Fibroblast of lung (primary cell): ENCODE measurements at regions not wholly inside any gene's neighbourhood (a gene's known extent, or its start where the extent isn't known, plus 50 kb on each side); places are given as distances from the start of the nearest gene placed in this dataset.
A peak's percentile ranks its signal among the peaks of the same experiment; 100 is the strongest.

ENCODE experiments used
- DNase-seq, 2 donors: peaks; one replicate each; pipeline versions ENCODE4 v3.0.0 to v3.0.0-alpha.2; 2010; ENCODE audit warnings: low read depth in 2 of 2
- H2AFZ ChIP-seq: 2 replicates; pipeline ENCODE4 v1.5.1; 2012; ENCODE audit warnings: low read length, control low read depth, inconsistent platforms
- H3K27ac ChIP-seq: 2 replicates; pipeline ENCODE4 v1.5.1; 2011; ENCODE audit warnings: low read length, control low read depth; ENCODE audit not compliant: insufficient read depth
- H3K27me3 ChIP-seq: 2 replicates; pipeline ENCODE4 v1.5.1; 2011; ENCODE audit warnings: mild to moderate bottlenecking, low read length; ENCODE audit not compliant: control insufficient read depth, insufficient read depth
- H3K36me3 ChIP-seq: 2 replicates; pipeline ENCODE4 v1.5.1; 2011; ENCODE audit warnings: low read length; ENCODE audit not compliant: control insufficient read depth, insufficient read depth
- H3K4me1 ChIP-seq: 2 replicates; pipeline ENCODE4 v1.5.1; 2011; ENCODE audit warnings: low read length; ENCODE audit not compliant: control insufficient read depth, insufficient read depth; ENCODE audit errors: extremely low read depth
- H3K4me2 ChIP-seq: 2 replicates; pipeline ENCODE4 v1.5.1; 2011; ENCODE audit warnings: low read length, control low read depth; ENCODE audit not compliant: insufficient read depth; ENCODE audit errors: extremely low read depth
- H3K4me3 ChIP-seq, 4 experiments: fragments of 200-600 bp in 1 of 4; sonication (generic) in 1 of 4; replicated peaks in 1 of 4; 2 replicates each; pipeline ENCODE4 v1.5.1; 2011 to 2016; ENCODE audit warnings: low read length in 4 of 4, low read depth in 3 of 4, mild to moderate bottlenecking in 3 of 4, control low read depth in 2 of 4, inconsistent platforms in 1 of 4, mixed read lengths in 1 of 4; ENCODE audit not compliant: insufficient read depth in 1 of 4; ENCODE audit errors: control extremely low read depth in 1 of 4
- H3K79me2 ChIP-seq: 2 replicates; pipeline ENCODE4 v1.5.1; 2012; ENCODE audit warnings: mild to moderate bottlenecking, low read length, inconsistent platforms; ENCODE audit not compliant: control insufficient read depth, insufficient read depth
- H3K9ac ChIP-seq: 2 replicates; pipeline ENCODE4 v1.5.1; 2011; ENCODE audit warnings: mild to moderate bottlenecking, low read length, control low read depth; ENCODE audit not compliant: insufficient read depth
- H3K9me3 ChIP-seq: 2 replicates; pipeline ENCODE4 v1.5.1; 2012; ENCODE audit warnings: low read depth, low read length; ENCODE audit not compliant: control insufficient read depth, insufficient read depth
- H4K20me1 ChIP-seq: 2 replicates; pipeline ENCODE4 v1.5.1; 2011; ENCODE audit warnings: low read length; ENCODE audit not compliant: control insufficient read depth, insufficient read depth; ENCODE audit errors: extremely low read depth
- EZH2 ChIP-seq: IDR thresholded peaks from 2 replicates; pipeline ENCODE4 v1.5.1; 2012; ENCODE audit warnings: low read length, control low read depth, mild to moderate bottlenecking; ENCODE audit errors: missing control alignments
- TF ChIP-seq, protein P1 (sequence below), 2 donors: IDR thresholded peaks in 1 of 2; conservative IDR thresholded peaks in 1 of 2; 1 replicate in 1 of 2; 2 replicates in 1 of 2; pipeline ENCODE4 v1.5.1; 2011 to 2012; ENCODE audit warnings: low read length in 2 of 2, control low read depth in 1 of 2, inconsistent platforms in 1 of 2, low read depth in 1 of 2, mild to moderate bottlenecking in 1 of 2

GRCh38 chr18:71324356-71324755 lies 1035.5 kb downstream of the SOCS6 start:
- H2AFZ ChIP-seq, result no peak overlapping the region
- H3K9me3 ChIP-seq, result no peaks in the 10 kb centered on the region
- TF ChIP-seq, protein P1, sequence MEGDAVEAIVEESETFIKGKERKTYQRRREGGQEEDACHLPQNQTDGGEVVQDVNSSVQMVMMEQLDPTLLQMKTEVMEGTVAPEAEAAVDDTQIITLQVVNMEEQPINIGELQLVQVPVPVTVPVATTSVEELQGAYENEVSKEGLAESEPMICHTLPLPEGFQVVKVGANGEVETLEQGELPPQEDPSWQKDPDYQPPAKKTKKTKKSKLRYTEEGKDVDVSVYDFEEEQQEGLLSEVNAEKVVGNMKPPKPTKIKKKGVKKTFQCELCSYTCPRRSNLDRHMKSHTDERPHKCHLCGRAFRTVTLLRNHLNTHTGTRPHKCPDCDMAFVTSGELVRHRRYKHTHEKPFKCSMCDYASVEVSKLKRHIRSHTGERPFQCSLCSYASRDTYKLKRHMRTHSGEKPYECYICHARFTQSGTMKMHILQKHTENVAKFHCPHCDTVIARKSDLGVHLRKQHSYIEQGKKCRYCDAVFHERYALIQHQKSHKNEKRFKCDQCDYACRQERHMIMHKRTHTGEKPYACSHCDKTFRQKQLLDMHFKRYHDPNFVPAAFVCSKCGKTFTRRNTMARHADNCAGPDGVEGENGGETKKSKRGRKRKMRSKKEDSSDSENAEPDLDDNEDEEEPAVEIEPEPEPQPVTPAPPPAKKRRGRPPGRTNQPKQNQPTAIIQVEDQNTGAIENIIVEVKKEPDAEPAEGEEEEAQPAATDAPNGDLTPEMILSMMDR (conservative IDR thresholded peaks at IDR 0.05 in 1 of 2, IDR thresholded peaks at IDR 0.05 in 1 of 2; ENCODE audit: low read depth in 1 of 2, low read length in 2 of 2), result no peak
- no peak for TF ChIP-seq EZH2
- no peak overlapping the region for H3K4me2 ChIP-seq
- no peaks in the 10 kb centered on the region for H3K27me3 ChIP-seq
- no peaks in the 10 kb centered on the region for H4K20me1 ChIP-seq
- H3K79me2 ChIP-seq, result no peaks in the 10 kb centered on the region
- no peak for DNase-seq
- H3K4me3 ChIP-seq, result no peak overlapping the region
- no peaks in the 10 kb centered on the region for H3K36me3 ChIP-seq
- H3K27ac ChIP-seq, result no peak overlapping the region
- H3K4me1 ChIP-seq, result no peaks in the 10 kb centered on the region
- no peak overlapping the region for H3K9ac ChIP-seq

- Histone ChIP-seq H3K9me3 (no peaks in the 10 kb centered on the region), H3K27me3 (no peaks in the 10 kb centered on the region), H3K27ac (no peak overlapping the region), H3K4me3 (no peak overlapping the region), H3K4me2 (no peak overlapping the region), H3K79me2 (no peaks in the 10 kb centered on the region), H3K4me1 (no peaks in the 10 kb centered on the region), H4K20me1 (no peaks in the 10 kb centered on the region), H3K36me3 (no peaks in the 10 kb centered on the region), H2AFZ (no peak overlapping the region), H3K9ac (no peak overlapping the region)
- TF ChIP-seq, protein P1 (conservative IDR thresholded peaks at IDR 0.05 in 1 of 2, IDR thresholded peaks at IDR 0.05 in 1 of 2; ENCODE audit: low read depth in 1 of 2, low read length in 2 of 2), result no peak
- no peak for TF ChIP-seq EZH2
- peak in 1 of 2 donors; percentile 6 for DNase-seq
Observed at GRCh38 chr18:71322201-71322600, 1033.4 kb downstream of the SOCS6 start.

GRCh38 chr18:71321319-71321718 lies 1032.5 kb downstream of the SOCS6 start:
- Histone ChIP-seq H3K79me2 (no peaks in the 10 kb centered on the region), H3K4me3 (no peak overlapping the region), H4K20me1 (no peaks in the 10 kb centered on the region), H3K27ac (no peak overlapping the region), H3K36me3 (no peaks in the 10 kb centered on the region), H3K9ac (no peak overlapping the region), H3K27me3 (no peaks in the 10 kb centered on the region), H3K4me2 (no peak overlapping the region), H3K9me3 (no peaks in the 10 kb centered on the region), H2AFZ (no peak overlapping the region), H3K4me1 (no peaks in the 10 kb centered on the region)
- no peak for DNase-seq
- no peak for TF ChIP-seq EZH2
- TF ChIP-seq, protein P1 (conservative IDR thresholded peaks at IDR 0.05 in 1 of 2, IDR thresholded peaks at IDR 0.05 in 1 of 2; ENCODE audit: low read depth in 1 of 2, low read length in 2 of 2), result no peak
